T-cell (primary cell): ENCODE measurements at regions not wholly inside any gene's neighbourhood (a gene's known extent, or its start where the extent isn't known, plus 50 kb on each side); places are given as distances from the start of the nearest gene placed in this dataset.

Source experiments
- ATAC-seq, 4 experiments: fragments of 200-7000 bp in 3 of 4; fragments of 150-1000 bp in 1 of 4; cut with Tn5 transposase; replicated peaks in 1 of 4; 1 replicate in 3 of 4; 2 replicates in 1 of 4; pipeline ENCODE4 v1.10.0; 2021; ENCODE audit warnings: moderate library complexity in 3 of 4, mild to moderate bottlenecking in 2 of 4, moderate number of reproducible peaks in 1 of 4
- CTCF ChIA-PET, 2 donors: fragments of 300-600 bp; sonication (Branson Sonifier 250); formaldehyde crosslinking; loops; one replicate each; lab custom pipeline; 2022; ENCODE audit warnings: antibody characterized with exemption in 2 of 2; lab: Charles Lee
- POLR2A ChIA-PET, 2 donors: fragments of 300-600 bp; sonication (Branson Sonifier 250); formaldehyde crosslinking; loops; one replicate each; lab custom pipeline; 2022; ENCODE audit warnings: antibody characterized with exemption in 2 of 2; lab: Charles Lee
- DNase-seq, 35 experiments: peaks; one replicate each; pipeline versions ENCODE4 v3.0.0 to v3.0.0-alpha.2; 2013 to 2023
- H3K27ac ChIP-seq: one replicate; pipeline ENCODE4 v1.5.1; 2013; ENCODE audit warnings: low read length
- H3K27me3 ChIP-seq, 2 experiments: replicated peaks in 1 of 2; 1 replicate in 1 of 2; 2 replicates in 1 of 2; pipeline versions ENCODE4 v1.6.1 to v1.7.0; 2013; ENCODE audit warnings: low read length in 1 of 2, mixed read lengths in 1 of 2; ENCODE audit not compliant: control insufficient read depth in 2 of 2, insufficient read depth in 2 of 2; ENCODE audit errors: extremely low read depth in 1 of 2
- H3K36me3 ChIP-seq, 2 donors: 1 replicate in 1 of 2; 2 replicates in 1 of 2; pipeline versions ENCODE4 v1.6.1 to v1.7.0; 2013; ENCODE audit warnings: low read length in 1 of 2; ENCODE audit not compliant: control insufficient read depth in 2 of 2, insufficient read depth in 1 of 2; ENCODE audit errors: extremely low read depth in 1 of 2
- H3K4me1 ChIP-seq, 2 experiments: 1 replicate in 1 of 2; 2 replicates in 1 of 2; pipeline versions ENCODE4 v1.6.1 to v1.7.0; 2013; ENCODE audit warnings: low read length in 2 of 2, mixed read lengths in 1 of 2; ENCODE audit not compliant: insufficient read depth in 2 of 2, control insufficient read depth in 1 of 2; ENCODE audit errors: extremely low read depth in 1 of 2
- H3K4me3 ChIP-seq, 2 donors: 1 replicate in 1 of 2; 2 replicates in 1 of 2; pipeline versions ENCODE4 v1.5.1 to v1.7.0; 2013; ENCODE audit warnings: mild to moderate bottlenecking in 2 of 2, low read length in 1 of 2, moderate library complexity in 1 of 2; ENCODE audit not compliant: control insufficient read depth in 1 of 2; ENCODE audit errors: extremely low read depth in 1 of 2
- H3K9me3 ChIP-seq: 2 replicates; pipeline ENCODE4 v1.7.0; 2013
- H3K27ac Mint-ChIP-seq, 2 donors: one replicate each; pipeline ENCODE4 v1.8.0; 2020 to 2021; ENCODE audit warnings: mild to moderate bottlenecking in 2 of 2, mixed read lengths in 2 of 2
- H3K27me3 Mint-ChIP-seq, 2 donors: one replicate each; pipeline ENCODE4 v1.8.0; 2021 to 2022; ENCODE audit warnings: mixed read lengths in 2 of 2
- H3K36me3 Mint-ChIP-seq: one replicate; pipeline ENCODE4 v1.8.0; 2021; ENCODE audit warnings: mixed read lengths
- H3K4me1 Mint-ChIP-seq, 3 donors: one replicate each; pipeline ENCODE4 v1.8.0; 2020 to 2022; ENCODE audit warnings: mixed read lengths in 3 of 3, mild to moderate bottlenecking in 1 of 3
- H3K4me3 Mint-ChIP-seq, 3 donors: one replicate each; pipeline ENCODE4 v1.8.0; 2020 to 2022; ENCODE audit warnings: mild to moderate bottlenecking in 3 of 3, mixed read lengths in 3 of 3, moderate library complexity in 3 of 3
- H3K9me3 Mint-ChIP-seq, 3 donors: one replicate each; pipeline ENCODE4 v1.8.0; 2020 to 2022; ENCODE audit warnings: mixed read lengths in 3 of 3
- WGBS: methylation state at CpG from one replicate; pipeline ENCODE4 v1.1.5; 2013; ENCODE audit warnings: missing lambda C conversion rate; ENCODE audit not compliant: insufficient coverage; 5-methylcytosine and 5-hydroxymethylcytosine counted together

DNA sequence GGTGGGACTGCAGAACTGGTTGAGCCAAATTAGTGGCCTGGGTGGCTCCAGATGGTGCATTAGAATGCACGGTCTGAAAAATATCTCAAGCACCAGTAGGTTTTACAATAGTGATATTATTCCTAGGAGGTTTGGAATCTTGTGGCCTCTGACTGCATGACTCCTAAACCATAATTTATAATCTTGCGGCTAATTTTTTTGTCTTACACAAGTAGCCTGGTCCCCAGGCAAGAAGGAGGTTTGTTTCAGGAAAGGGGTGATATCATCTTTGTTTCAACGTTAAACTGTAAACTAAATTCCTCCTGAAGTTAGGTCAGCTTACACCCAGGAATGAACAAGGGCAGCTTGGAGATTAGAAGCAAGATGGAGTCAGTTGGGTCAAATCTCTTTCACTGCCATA is 98.9 kb upstream of the ARL4C start:
- whole genome bisulfite sequencing, result no CpG with 5 or more reads among the region's 3 CpGs
- no peak for DNase-seq
- peaks cover 0 to 10% of the 10 kb centered on the region in 2 experiments for H3K27me3 ChIP-seq
- ChIA-PET CTCF (no interaction called here), POLR2A (no interaction called here)
- no peaks in the 10 kb centered on the region for H3K9me3 ChIP-seq
- H3K4me1 Mint-ChIP-seq, result no peaks in the 10 kb centered on the region
- no peak for ATAC-seq
- no peak overlapping the region for H3K27ac ChIP-seq
- no peak overlapping the region for H3K4me3 Mint-ChIP-seq
- no peaks in the 10 kb centered on the region for H3K9me3 Mint-ChIP-seq
- no peaks in the 10 kb centered on the region for H3K4me1 ChIP-seq
- no peaks in the 10 kb centered on the region for H3K36me3 ChIP-seq
- H3K36me3 Mint-ChIP-seq, result no peaks in the 10 kb centered on the region
- no peak overlapping the region for H3K27ac Mint-ChIP-seq
- H3K4me3 ChIP-seq, result no peak overlapping the region
- peaks cover 14 to 25% of the 10 kb centered on the region in 2 donors for H3K27me3 Mint-ChIP-seq

DNA sequence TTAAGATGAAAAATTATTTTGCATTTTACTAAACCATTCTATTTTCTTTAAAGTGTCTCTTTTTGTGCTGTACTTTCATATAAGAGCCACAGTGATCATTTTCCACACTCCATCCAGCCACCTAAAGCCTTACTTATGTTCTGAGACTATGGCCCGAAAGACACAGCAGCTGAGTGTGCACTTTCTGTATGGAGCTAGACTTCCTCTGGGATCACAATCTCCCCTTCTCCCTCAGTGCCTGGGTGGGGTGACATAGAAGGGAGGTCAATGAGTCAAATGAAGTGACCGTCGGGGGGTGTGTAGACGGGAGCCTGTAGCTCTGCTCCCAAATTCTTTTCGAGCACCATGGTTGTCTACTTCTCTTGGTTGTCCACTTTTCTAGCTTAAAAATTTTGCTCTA is 97.8 kb upstream of the ARL4C start:
- Mint-ChIP-seq H3K9me3 (no peaks in the 10 kb centered on the region), H3K4me3 (no peak overlapping the region), H3K36me3 (no peaks in the 10 kb centered on the region), H3K27ac (no peak overlapping the region), H3K27me3 (peaks cover 20 to 26% of the 10 kb centered on the region in 2 donors), H3K4me1 (no peaks in the 10 kb centered on the region)
- H3K4me3 ChIP-seq, result no peak overlapping the region
- ATAC-seq (no peak), DNase-seq (no peak)
- H3K9me3 ChIP-seq, result no peaks in the 10 kb centered on the region
- peaks cover 0 to 15% of the 10 kb centered on the region in 2 experiments for H3K27me3 ChIP-seq
- ChIA-PET CTCF (no interaction called here), POLR2A (interaction anchor here in 1 of 2 donors (0.7 kb wide), 1 partner anchor 78 kb away, joined by 3 read pairs; no protein-coding TSS in a partner anchor)
- no peak overlapping the region for H3K27ac ChIP-seq
- 75% methylated on average over 2 of the region's 5 CpGs for WGBS
- no peaks in the 10 kb centered on the region for H3K4me1 ChIP-seq
- no peaks in the 10 kb centered on the region for H3K36me3 ChIP-seq

DNA sequence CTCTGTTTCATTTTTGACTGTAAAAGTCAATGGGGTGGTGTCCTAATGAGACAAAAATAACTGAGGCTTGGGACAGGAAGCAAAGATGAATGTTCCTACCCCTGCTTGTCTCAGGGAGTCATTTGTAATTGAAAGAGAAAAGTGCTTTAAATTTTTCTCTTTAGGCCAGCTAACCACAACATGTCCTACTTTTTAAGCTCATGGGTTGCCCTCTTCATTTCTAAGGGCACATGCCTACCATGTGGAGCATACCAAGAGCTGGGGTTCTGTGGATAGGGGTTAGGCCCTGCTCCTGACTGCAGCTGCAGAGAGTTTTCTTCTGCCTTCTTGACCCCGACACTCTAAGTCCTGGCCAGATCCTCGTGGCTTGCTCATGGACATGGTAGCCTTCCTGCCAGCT is 96.8 kb upstream of the ARL4C start:
- Mint-ChIP-seq H3K4me1 (no peaks in the 10 kb centered on the region), H3K27me3 (peaks cover 28 to 29% of the 10 kb centered on the region in 2 donors), H3K27ac (no peak overlapping the region), H3K4me3 (no peak overlapping the region), H3K9me3 (no peaks in the 10 kb centered on the region), H3K36me3 (no peaks in the 10 kb centered on the region)
- WGBS, result 73% methylated on average over 2 of the region's 2 CpGs
- Histone ChIP-seq H3K27me3 (peaks cover 0 to 15% of the 10 kb centered on the region in 2 experiments), H3K4me3 (no peak overlapping the region), H3K36me3 (no peaks in the 10 kb centered on the region), H3K9me3 (no peaks in the 10 kb centered on the region), H3K27ac (no peak overlapping the region), H3K4me1 (no peaks in the 10 kb centered on the region)
- no peak for ATAC-seq
- POLR2A ChIA-PET, result no interaction called here
- DNase-seq, result no peak
- CTCF ChIA-PET, result no interaction called here

DNA sequence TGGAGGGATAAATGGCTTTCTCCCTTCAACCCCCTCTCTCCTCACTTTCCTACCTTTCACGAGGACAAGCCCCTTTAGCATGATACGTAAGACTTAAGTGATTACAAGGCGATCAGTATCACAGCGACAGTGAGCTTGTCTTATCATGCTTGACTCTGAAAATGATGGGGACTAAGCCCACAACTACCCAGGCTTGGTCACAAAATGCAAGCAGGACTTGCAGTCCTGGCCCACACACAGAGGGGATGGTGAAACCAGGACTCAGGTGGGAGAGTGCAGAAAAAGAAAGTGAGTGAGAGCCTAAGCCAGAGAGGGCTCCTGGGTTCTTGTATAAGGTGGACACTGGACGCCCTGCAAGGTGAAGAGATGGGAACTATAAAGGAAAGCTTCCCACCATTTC is 95.7 kb upstream of the ARL4C start:
- no peaks in the 10 kb centered on the region for H3K9me3 ChIP-seq
- no peaks in the 10 kb centered on the region for H3K9me3 Mint-ChIP-seq
- DNase-seq, result no peak
- H3K4me3 ChIP-seq, result no peak overlapping the region
- H3K4me1 Mint-ChIP-seq, result no peaks in the 10 kb centered on the region
- no peaks in the 10 kb centered on the region for H3K36me3 ChIP-seq
- no peak overlapping the region for H3K4me3 Mint-ChIP-seq
- ChIA-PET POLR2A (interaction anchor here in 1 of 2 donors (0.7 kb wide), 1 partner anchor 100 kb away, joined by 3 read pairs; no protein-coding TSS in a partner anchor), CTCF (no interaction called here)
- H3K27ac ChIP-seq, result no peak overlapping the region
- no peaks in the 10 kb centered on the region for H3K4me1 ChIP-seq
- no peak for ATAC-seq
- no peaks in the 10 kb centered on the region for H3K36me3 Mint-ChIP-seq
- peaks cover 0 to 15% of the 10 kb centered on the region in 2 experiments for H3K27me3 ChIP-seq
- 100% methylated on average over 2 of the region's 5 CpGs for WGBS
- no peak overlapping the region for H3K27ac Mint-ChIP-seq
- H3K27me3 Mint-ChIP-seq, result peaks cover 28 to 30% of the 10 kb centered on the region in 2 donors

DNA sequence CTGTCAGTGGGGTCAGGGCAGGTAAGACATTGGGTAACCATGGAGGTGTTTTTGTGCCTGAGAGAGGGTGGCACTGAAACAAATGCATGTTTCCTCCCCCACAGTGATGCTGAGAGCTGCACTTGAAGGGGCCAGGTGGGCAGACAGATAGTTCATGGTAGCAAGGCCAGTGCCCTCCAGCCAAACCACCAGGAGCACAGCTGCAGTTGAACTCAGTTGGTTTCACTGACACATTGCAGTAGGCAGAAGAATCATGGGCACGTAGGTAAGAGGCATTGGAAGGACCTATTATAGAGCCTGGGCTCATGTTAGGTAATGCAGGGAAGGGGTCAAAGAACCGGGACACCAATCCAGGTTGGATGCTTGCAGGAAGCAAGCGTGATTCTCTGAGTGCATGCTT is 93.2 kb upstream of the ARL4C start:
- H3K4me3 Mint-ChIP-seq, result no peak overlapping the region
- ATAC-seq, result no peak

DNA sequence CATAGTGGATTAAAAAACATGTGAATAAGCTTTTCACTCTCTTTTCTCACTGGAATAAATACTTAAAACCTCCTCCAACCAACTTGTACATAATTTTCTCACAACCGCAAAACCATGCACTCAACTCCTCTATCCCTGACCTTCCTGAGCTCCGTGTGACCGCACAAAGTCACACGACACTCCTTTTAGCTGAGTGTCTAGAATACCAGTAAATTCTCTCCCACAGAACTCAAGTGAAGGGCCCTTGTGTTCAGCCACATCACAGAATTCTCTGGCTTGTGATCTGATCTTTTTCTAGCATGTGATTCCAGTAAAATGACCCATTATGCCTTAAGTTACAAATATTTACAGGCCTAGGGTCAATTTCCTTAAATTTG is 91.2 kb upstream of the ARL4C start:
- WGBS, result 88% methylated on average over 4 of the region's 4 CpGs
- H3K36me3 Mint-ChIP-seq, result no peaks in the 10 kb centered on the region
- Histone ChIP-seq H3K4me3 (no peak overlapping the region), H3K9me3 (no peaks in the 10 kb centered on the region), H3K36me3 (no peaks in the 10 kb centered on the region), H3K27me3 (peaks cover 0 to 11% of the 10 kb centered on the region in 2 experiments), H3K4me1 (no peaks in the 10 kb centered on the region), H3K27ac (no peak overlapping the region)
- ATAC-seq, result no peak
- no peaks in the 10 kb centered on the region for H3K4me1 Mint-ChIP-seq
- no peak for DNase-seq
- H3K27me3 Mint-ChIP-seq, result peaks cover 25 to 31% of the 10 kb centered on the region in 2 donors
- no peak overlapping the region for H3K27ac Mint-ChIP-seq
- ChIA-PET CTCF (no interaction called here), POLR2A (no interaction called here)
- no peaks in the 10 kb centered on the region for H3K9me3 Mint-ChIP-seq
- H3K4me3 Mint-ChIP-seq, result no peak overlapping the region

More for the DNA sequence above, 93.2 kb upstream of the ARL4C start:
- no peak overlapping the region for H3K27ac ChIP-seq
- no peak overlapping the region for H3K4me3 ChIP-seq
- no peaks in the 10 kb centered on the region for H3K36me3 ChIP-seq
- Mint-ChIP-seq H3K27ac (no peak overlapping the region), H3K36me3 (no peaks in the 10 kb centered on the region), H3K4me1 (no peaks in the 10 kb centered on the region), H3K27me3 (peaks cover 14 to 24% of the 10 kb centered on the region in 2 donors), H3K9me3 (no peaks in the 10 kb centered on the region)
- 66% methylated on average over 3 of the region's 3 CpGs for WGBS
- H3K9me3 ChIP-seq, result no peaks in the 10 kb centered on the region
- H3K27me3 ChIP-seq, result peaks cover 0 to 11% of the 10 kb centered on the region in 2 experiments
- no peaks in the 10 kb centered on the region for H3K4me1 ChIP-seq
- ChIA-PET CTCF (no interaction called here), POLR2A (no interaction called here)
- DNase-seq, result no peak
